A673 (cell line): ENCODE measurements at regions not wholly inside any gene's neighbourhood (a gene's known extent, or its start where the extent isn't known, plus 50 kb on each side); places are given as distances from the start of the nearest gene placed in this dataset.

Experiments used
- CTCF ChIP-seq: fragments of 300-800, 200-600 bp; sonication (generic); conservative IDR thresholded peaks from 2 replicates; pipeline ENCODE4 v1.5.1; 2017; ENCODE audit warnings: low read depth, mild to moderate bottlenecking, antibody characterized with exemption, low read length, moderate library complexity, mixed read lengths
- EZH2 ChIP-seq: fragments of 200-600 bp; sonication (generic); IDR thresholded peaks from 2 replicates; pipeline ENCODE4 v1.6.1; 2017; ENCODE audit warnings: borderline replicate concordance, low read depth, mild to moderate bottlenecking, mixed read lengths, antibody characterized with exemption, low read length; ENCODE audit not compliant: poor library complexity, severe bottlenecking

DNA sequence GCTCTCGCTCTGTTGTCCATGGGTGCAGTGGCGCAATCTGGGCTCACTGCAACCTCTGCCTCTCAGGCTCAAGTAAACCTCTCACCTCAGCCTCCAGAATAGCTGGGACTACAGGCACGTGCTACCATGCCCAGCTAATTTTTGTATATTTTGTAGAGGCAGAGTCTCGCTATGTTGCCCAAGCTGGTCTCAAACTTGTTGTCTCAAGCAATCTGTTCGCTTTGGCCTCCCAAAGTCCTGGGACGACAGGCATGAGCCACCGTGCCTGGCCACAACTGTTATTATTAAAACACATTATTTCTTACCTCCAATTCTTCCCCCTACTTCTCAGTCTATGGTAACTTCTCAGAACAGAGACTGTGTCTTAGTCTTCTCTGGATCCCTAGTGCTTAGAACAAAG lies 143.3 kb downstream of the DICER1 start:
- TF ChIP-seq CTCF (no peak), EZH2 (no peak)
